KOPT-K1 (cell line): ENCODE measurements at regions not wholly inside any gene's neighbourhood (a gene's known extent, or its start where the extent isn't known, plus 50 kb on each side); places are given as distances from the start of the nearest gene placed in this dataset.
"Not testable (repeated sequence)": the region's sequence is repeated elsewhere in the genome, so short reads cannot be mapped to it uniquely, and the experiment has no call there.

Experiments used
- H3K27ac ChIP-seq: fragments of 200-600 bp; sonication (generic); 2 replicates; pipeline ENCODE4 v1.5.1; 2016; ENCODE audit warnings: antibody characterized with exemption, mild to moderate bottlenecking, low read depth, low read length; ENCODE audit not compliant: poor library complexity, severe bottlenecking
- H3K36me3 ChIP-seq: fragments of 200-600 bp; sonication (generic); 2 replicates; pipeline ENCODE4 v1.5.1; 2017; ENCODE audit warnings: antibody characterized with exemption, mild to moderate bottlenecking, low read length, moderate library complexity; ENCODE audit not compliant: insufficient read depth
- H3K9me3 ChIP-seq: fragments of 200-600 bp; sonication (generic); 2 replicates; pipeline ENCODE4 v1.5.1; 2017; ENCODE audit warnings: antibody characterized with exemption, low read length, mild to moderate bottlenecking; ENCODE audit not compliant: insufficient read depth, poor library complexity, severe bottlenecking

DNA sequence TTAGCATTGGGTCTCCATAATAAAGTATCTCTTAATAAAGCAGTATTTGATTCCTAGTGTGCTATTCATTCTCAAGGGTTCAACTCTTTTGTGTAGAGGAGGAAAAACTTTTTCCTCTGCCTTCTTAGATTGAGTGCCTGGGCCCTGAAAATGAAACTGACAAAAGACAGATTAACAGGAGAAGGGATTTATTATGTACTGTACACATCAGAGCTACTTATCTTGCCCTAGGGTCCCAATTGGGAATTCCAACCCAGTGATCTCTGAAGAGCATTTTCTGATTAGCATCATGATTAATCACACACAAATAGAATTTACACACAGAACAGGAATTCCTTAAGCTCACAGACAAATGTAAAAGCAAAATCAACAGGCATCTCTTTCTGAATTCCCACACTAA lies 128.9 kb downstream of the CD164 start:
- Histone ChIP-seq H3K27ac (no peak overlapping the region), H3K36me3 (no peaks in the 10 kb centered on the region), H3K9me3 (no peaks in the 10 kb centered on the region)

DNA sequence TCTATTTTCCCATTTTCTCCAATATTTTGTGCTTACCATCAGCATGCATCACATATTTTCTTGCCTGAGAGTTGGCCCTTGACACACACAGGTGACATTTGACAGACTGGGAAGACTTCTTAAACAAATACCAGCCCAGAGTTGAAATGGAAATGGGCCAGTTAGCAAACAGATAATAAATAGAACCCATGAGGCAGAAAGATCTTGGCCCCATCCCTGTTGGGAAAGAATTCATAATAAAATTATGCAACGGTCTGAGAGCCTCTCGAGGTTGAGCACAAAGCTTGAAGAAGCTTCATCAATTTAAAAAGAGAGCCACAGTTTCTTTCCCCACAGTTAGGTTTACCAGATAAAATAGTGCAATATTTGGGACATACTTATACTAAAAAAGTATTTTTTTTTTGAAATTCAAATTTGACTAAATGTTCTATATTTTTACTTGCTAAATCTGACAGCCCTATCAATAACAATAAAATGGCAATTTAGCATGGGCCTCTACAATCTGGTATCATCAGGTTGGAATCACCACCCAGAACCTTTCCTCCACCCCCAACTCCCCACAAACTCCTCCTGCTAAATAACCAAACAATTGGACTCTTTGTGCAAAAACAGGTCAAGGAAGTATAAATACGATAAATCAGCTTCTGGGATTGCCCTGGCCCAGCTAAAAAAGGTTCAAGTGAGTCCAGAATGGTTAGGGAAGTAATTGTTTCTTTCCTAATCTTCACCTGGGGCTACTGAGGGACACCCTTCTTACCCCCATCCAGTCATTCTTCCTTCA lies 129.8 kb downstream of the CD164 start:
- H3K9me3 ChIP-seq = no peaks in the 10 kb centered on the region
- H3K27ac ChIP-seq = no peak overlapping the region
- H3K36me3 ChIP-seq = no peaks in the 10 kb centered on the region

- no peaks in the 10 kb centered on the region for H3K9me3 ChIP-seq
- no peak overlapping the region for H3K27ac ChIP-seq
- H3K36me3 ChIP-seq = no peaks in the 10 kb centered on the region
Measured at GRCh38 chr6:109251839-109252238, 130.4 kb downstream of the CD164 start.

GRCh38 chr6:109250544-109251156 lies 131.6 kb downstream of the CD164 start:
- not testable (repeated sequence) for H3K27ac ChIP-seq, H3K9me3 ChIP-seq

GRCh38 chr6:109243863-109244825 lies 138.1 kb downstream of the CD164 start:
- no peak overlapping the region for H3K27ac ChIP-seq

More at GRCh38 chr6:109250544-109251156, 131.6 kb downstream of the CD164 start:
- not testable (repeated sequence) for H3K36me3 ChIP-seq

DNA sequence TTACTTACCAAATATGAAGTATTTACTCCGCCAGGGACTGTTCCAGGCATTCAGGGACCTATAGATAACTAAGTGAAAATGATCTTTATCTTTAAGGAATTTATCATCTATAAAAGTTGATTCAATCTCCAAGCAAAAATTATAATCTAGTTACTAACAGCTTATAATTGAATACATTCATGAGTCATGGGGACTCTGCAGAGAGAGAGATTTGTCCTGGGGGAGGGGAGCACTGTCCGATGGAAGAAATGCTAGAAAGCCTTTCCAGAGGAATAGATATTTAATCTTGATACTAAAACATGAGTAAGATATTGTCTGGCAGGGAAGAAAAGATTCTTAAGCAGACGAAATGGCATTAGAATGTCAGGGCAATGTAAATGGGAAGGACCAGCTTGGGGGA lies 139.3 kb downstream of the CD164 start:
- Histone ChIP-seq H3K36me3 (no peaks in the 10 kb centered on the region), H3K27ac (no peak overlapping the region), H3K9me3 (no peaks in the 10 kb centered on the region)

More at GRCh38 chr6:109243863-109244825, 138.1 kb downstream of the CD164 start:
- H3K36me3 ChIP-seq = no peaks in the 10 kb centered on the region
- H3K9me3 ChIP-seq = no peaks in the 10 kb centered on the region

GRCh38 chr6:109242029-109242428 lies 140.2 kb downstream of the CD164 start:
- no peaks in the 10 kb centered on the region for H3K36me3 ChIP-seq
- H3K9me3 ChIP-seq = no peaks in the 10 kb centered on the region
- no peak overlapping the region for H3K27ac ChIP-seq

GRCh38 chr6:109241199-109241598 lies 141.1 kb downstream of the CD164 start:
- Histone ChIP-seq H3K9me3 (no peaks in the 10 kb centered on the region), H3K36me3 (no peaks in the 10 kb centered on the region), H3K27ac (no peak overlapping the region)

- H3K36me3 ChIP-seq = no peaks in the 10 kb centered on the region
- no peak overlapping the region for H3K27ac ChIP-seq
- no peaks in the 10 kb centered on the region for H3K9me3 ChIP-seq
Measured at GRCh38 chr6:109240370-109241084, 141.7 kb downstream of the CD164 start.

DNA sequence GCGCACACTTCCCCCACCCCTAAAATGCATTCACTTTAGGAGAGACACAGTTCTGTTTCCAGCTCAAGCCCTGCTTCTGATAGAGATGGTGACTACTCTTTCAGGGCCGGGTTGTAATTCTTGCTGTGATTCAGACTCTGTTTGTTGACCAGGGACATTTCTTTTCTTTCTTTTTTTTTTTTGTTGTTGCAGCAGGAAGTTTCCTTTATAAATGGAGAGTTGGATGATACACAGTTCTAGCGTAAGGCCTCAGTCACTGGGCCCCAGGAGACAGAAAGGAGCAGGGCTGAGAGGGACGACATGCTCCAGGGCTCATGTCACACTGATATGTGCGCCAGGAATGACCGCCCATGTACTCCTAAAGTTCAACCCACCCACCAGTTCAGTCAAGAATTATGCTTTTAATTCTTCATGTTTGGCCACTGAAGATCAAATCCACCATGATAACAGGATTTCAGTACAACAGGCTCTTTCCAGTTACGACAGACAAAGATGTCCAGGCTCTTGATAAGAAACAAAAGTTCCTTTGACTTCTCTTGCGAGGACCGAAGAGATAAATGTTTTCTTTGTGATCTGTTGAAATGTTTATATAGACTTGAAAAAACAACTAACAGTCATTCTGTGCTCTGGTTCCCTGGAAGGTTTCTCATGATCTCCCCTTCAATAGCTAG lies 142.5 kb downstream of the CD164 start:
- Histone ChIP-seq H3K9me3 (no peaks in the 10 kb centered on the region), H3K36me3 (no peaks in the 10 kb centered on the region), H3K27ac (no peak overlapping the region)

DNA sequence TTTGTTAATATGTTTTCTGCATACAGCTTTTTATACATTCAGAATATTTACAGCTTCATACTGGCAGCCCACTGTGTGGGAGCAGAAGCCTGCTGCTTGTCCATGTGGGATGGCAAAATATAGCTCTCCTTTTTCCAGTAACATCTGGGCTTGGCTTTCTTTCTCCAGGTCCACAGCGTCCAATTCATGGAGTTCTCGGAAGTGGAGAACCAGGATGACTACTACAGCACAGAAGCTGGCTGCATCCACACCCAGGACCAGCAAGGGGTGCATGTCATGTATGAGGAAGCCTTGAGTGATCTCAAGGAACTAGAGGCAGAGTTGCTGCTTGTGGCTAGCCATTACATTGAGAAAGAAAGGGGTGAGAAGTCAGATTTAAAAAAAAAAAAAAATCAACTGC lies 143.1 kb downstream of the CD164 start:
- H3K27ac ChIP-seq = no peak overlapping the region
- no peaks in the 10 kb centered on the region for H3K36me3 ChIP-seq

DNA sequence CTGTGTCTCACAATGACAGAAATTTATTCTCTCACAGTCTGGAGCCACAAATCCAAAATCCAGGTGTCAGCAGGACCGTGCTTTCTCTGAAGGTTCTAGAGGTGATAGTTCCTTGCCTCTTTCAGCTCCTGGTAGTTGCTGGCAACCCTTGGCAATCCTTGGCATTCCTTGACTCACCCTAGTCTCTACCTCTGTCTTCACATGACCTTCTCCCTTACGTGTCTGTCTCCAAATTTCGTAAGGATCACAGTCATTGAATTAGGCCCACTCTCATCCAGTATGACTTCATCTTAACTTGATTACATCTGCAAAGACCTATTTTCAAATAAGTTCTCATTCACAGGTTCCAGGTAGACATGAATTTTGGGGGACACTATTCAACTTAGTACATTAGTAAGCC lies 143.1 kb downstream of the CEP57L1 start:
- no peak overlapping the region for H3K27ac ChIP-seq
- no peaks in the 10 kb centered on the region for H3K36me3 ChIP-seq
- H3K9me3 ChIP-seq = no peaks in the 10 kb centered on the region

More for the DNA sequence above, 143.1 kb downstream of the CD164 start:
- H3K9me3 ChIP-seq = no peaks in the 10 kb centered on the region

- H3K36me3 ChIP-seq = no peaks in the 10 kb centered on the region
- no peak overlapping the region for H3K27ac ChIP-seq
- no peaks in the 10 kb centered on the region for H3K9me3 ChIP-seq
Measured at GRCh38 chr6:109237986-109238329, 142.7 kb downstream of the CEP57L1 start.
